GM19452 (cell line): ENCODE measurements at regions not wholly inside any gene's neighbourhood (a gene's known extent, or its start where the extent isn't known, plus 50 kb on each side); places are given as distances from the start of the nearest gene placed in this dataset.

Experiments used
- ATAC-seq: cut with Tn5 transposase; IDR thresholded peaks from one replicate; pipeline ENCODE4 v1.9.1; 2021; ENCODE audit not compliant: unreplicated experiment

GRCh38 chr22:19620742-19621371 lies 93.4 kb upstream of the SEPTIN5 start:
- no peak for ATAC-seq

- ATAC-seq = no peak
These were observed 92.8 kb upstream of the SEPTIN5 start for GRCh38 chr22:19621373-19622060.

- ATAC-seq = peak; percentile 51
These were observed 92.3 kb upstream of the SEPTIN5 start for GRCh38 chr22:19622061-19622441.

GRCh38 chr22:19625331-19626041 lies 88.8 kb upstream of the SEPTIN5 start:
- ATAC-seq = no peak

GRCh38 chr22:19626042-19626587 lies 88.2 kb upstream of the SEPTIN5 start:
- ATAC-seq = no peak

GRCh38 chr22:19626666-19627065 lies 87.6 kb upstream of the SEPTIN5 start:
- no peak for ATAC-seq

- no peak for ATAC-seq
These were observed 86.1 kb upstream of the SEPTIN5 start for GRCh38 chr22:19628038-19628776.

- ATAC-seq = no peak
These were observed 85.0 kb upstream of the SEPTIN5 start for GRCh38 chr22:19629331-19629719.

- ATAC-seq = no peak
These were observed 84.4 kb upstream of the SEPTIN5 start for GRCh38 chr22:19629720-19630419.

- ATAC-seq = no peak
These were observed 83.7 kb upstream of the SEPTIN5 start for GRCh38 chr22:19630614-19631013.

- ATAC-seq = no peak
These were observed 82.2 kb upstream of the SEPTIN5 start for GRCh38 chr22:19631899-19632667.

GRCh38 chr22:19632668-19633148 lies 81.6 kb upstream of the SEPTIN5 start:
- ATAC-seq = no peak

GRCh38 chr22:19634226-19634975 lies 79.9 kb upstream of the SEPTIN5 start:
- ATAC-seq = no peak

- no peak for ATAC-seq
These were observed 78.7 kb upstream of the SEPTIN5 start for GRCh38 chr22:19635644-19636043.

- no peak for ATAC-seq
These were observed 77.5 kb upstream of the SEPTIN5 start for GRCh38 chr22:19636696-19637407.

GRCh38 chr22:19637408-19638281 lies 76.7 kb upstream of the SEPTIN5 start:
- no peak for ATAC-seq

GRCh38 chr22:19638282-19639015 lies 75.9 kb upstream of the SEPTIN5 start:
- ATAC-seq = no peak
